ENCODE measurements at regions not wholly inside any gene's neighbourhood (a gene's known extent, or its start where the extent isn't known, plus 50 kb on each side); places are given as distances from the start of the nearest gene placed in this dataset.

- Mint-ChIP-seq H3K27ac (ENCODE audit: unreplicated experiment) (no peak overlapping the region), H3K27me3 (ENCODE audit: low read depth) (peaks cover 10% of the 10 kb centered on the region)
- TF ChIP-seq, protein P1, sequence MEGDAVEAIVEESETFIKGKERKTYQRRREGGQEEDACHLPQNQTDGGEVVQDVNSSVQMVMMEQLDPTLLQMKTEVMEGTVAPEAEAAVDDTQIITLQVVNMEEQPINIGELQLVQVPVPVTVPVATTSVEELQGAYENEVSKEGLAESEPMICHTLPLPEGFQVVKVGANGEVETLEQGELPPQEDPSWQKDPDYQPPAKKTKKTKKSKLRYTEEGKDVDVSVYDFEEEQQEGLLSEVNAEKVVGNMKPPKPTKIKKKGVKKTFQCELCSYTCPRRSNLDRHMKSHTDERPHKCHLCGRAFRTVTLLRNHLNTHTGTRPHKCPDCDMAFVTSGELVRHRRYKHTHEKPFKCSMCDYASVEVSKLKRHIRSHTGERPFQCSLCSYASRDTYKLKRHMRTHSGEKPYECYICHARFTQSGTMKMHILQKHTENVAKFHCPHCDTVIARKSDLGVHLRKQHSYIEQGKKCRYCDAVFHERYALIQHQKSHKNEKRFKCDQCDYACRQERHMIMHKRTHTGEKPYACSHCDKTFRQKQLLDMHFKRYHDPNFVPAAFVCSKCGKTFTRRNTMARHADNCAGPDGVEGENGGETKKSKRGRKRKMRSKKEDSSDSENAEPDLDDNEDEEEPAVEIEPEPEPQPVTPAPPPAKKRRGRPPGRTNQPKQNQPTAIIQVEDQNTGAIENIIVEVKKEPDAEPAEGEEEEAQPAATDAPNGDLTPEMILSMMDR (IDR thresholded peaks at IDR 0.05), result no peak
Measured at GRCh38 chr12:78804262-78804661, 60.3 kb upstream of the SYT1 start.

More at GRCh38 chr12:78804262-78804661, 60.3 kb upstream of the SYT1 start:
- no peaks in the 10 kb centered on the region for H3K9me3 Mint-ChIP-seq (ENCODE audit: low read depth)
- H3K4me3 Mint-ChIP-seq (ENCODE audit: unreplicated experiment), result no peak overlapping the region
- DNase-seq (ENCODE audit: low spot score), result peak; percentile 90
- no peaks in the 10 kb centered on the region for H3K36me3 Mint-ChIP-seq (ENCODE audit: low read depth)
- H3K4me1 Mint-ChIP-seq (ENCODE audit: low read depth), result no peaks in the 10 kb centered on the region

Measured in chondrocyte (in vitro differentiated cells).